ENCODE measurements at regions not wholly inside any gene's neighbourhood (a gene's known extent, or its start where the extent isn't known, plus 50 kb on each side); places are given as distances from the start of the nearest gene placed in this dataset.

GRCh38 chr7:136495081-136495480, 373.4 kb upstream of the CHRM2 start:
- CTCF ChIA-PET = no interaction called here
- no peak for DNase-seq
- BruUV-seq (replicated peaks) = no TSS peak
- Mint-ChIP-seq H3K9me3 (ENCODE audit: low read depth, unreplicated experiment) (peaks cover 19% of the 10 kb centered on the region), H3K4me1 (ENCODE audit: low read depth, unreplicated experiment) (no peaks in the 10 kb centered on the region), H3K27me3 (ENCODE audit: unreplicated experiment) (no peaks in the 10 kb centered on the region), H3K4me3 (ENCODE audit: low read depth, unreplicated experiment) (no peak overlapping the region), H3K27ac (ENCODE audit: unreplicated experiment) (no peak overlapping the region), H3K36me3 (ENCODE audit: insufficient read depth, unreplicated experiment) (no peaks in the 10 kb centered on the region)
- intact Hi-C loops (cut with micrococcal nuclease; ENCODE audit: unreplicated experiment) = no loop called here
- TF ChIP-seq CTCF (IDR thresholded peaks at IDR 0.05; ENCODE audit: unreplicated experiment) = no peak

DNA sequence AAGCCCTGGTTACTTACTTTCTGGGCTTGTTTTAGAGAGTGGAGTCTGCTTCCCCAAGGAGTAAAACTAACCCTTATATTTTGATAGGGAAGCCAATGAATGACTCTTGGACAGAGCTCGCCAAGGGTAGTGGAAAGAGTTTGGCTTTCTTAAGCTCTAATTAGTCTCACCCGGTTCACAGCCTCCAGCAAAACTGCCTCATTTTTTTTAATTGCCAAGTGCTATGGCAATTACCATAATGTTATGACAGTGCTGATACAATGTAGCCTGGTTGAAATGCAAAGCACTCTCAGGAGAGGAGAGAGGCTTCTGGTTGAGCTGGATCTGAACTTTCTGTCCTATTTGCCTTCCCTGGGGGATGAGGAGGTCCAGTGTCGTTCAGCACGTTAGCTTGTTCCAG, 376.1 kb upstream of the CHRM2 start:
- intact Hi-C loops (cut with micrococcal nuclease; ENCODE audit: unreplicated experiment) = no loop called here
- CTCF ChIA-PET = no interaction called here
- H3K9me3 Mint-ChIP-seq (ENCODE audit: low read depth, unreplicated experiment) = peaks cover 13% of the 10 kb centered on the region
- H3K4me1 Mint-ChIP-seq (ENCODE audit: low read depth, unreplicated experiment) = no peaks in the 10 kb centered on the region
- no peak overlapping the region for H3K4me3 Mint-ChIP-seq (ENCODE audit: low read depth, unreplicated experiment)
- H3K27me3 Mint-ChIP-seq (ENCODE audit: unreplicated experiment) = no peaks in the 10 kb centered on the region
- no TSS peak for BruUV-seq (replicated peaks)
- H3K27ac Mint-ChIP-seq (ENCODE audit: unreplicated experiment) = no peak overlapping the region
- H3K36me3 Mint-ChIP-seq (ENCODE audit: insufficient read depth, unreplicated experiment) = no peaks in the 10 kb centered on the region
- TF ChIP-seq CTCF (IDR thresholded peaks at IDR 0.05; ENCODE audit: unreplicated experiment) = no peak
- no peak for DNase-seq

DNA sequence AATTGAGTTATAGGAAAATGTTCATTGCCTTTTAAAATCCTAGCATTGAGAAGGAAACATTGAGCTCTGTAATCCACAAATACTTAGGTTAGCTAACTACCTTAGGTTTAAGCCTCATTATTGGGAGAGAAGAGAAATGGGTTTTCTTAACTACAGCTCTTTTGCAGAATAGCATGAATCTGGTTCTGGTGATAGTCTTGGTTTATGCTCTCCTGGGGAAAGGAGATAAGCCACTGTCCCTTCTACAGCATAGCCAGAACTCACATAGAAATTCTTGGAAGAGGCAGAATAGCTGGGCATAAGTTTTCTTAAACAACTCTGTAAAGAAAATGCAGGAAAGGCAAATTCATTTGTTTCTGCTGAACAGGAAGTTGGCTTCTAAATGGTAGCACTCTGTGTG, 378.6 kb upstream of the CHRM2 start:
- peaks cover 13% of the 10 kb centered on the region for H3K9me3 Mint-ChIP-seq (ENCODE audit: low read depth, unreplicated experiment)
- CTCF ChIA-PET = no interaction called here
- H3K27me3 Mint-ChIP-seq (ENCODE audit: unreplicated experiment) = no peaks in the 10 kb centered on the region
- BruUV-seq (replicated peaks) = no TSS peak
- DNase-seq = no peak
- intact Hi-C loops (cut with micrococcal nuclease; ENCODE audit: unreplicated experiment) = no loop called here
- H3K4me1 Mint-ChIP-seq (ENCODE audit: low read depth, unreplicated experiment) = no peaks in the 10 kb centered on the region
- H3K4me3 Mint-ChIP-seq (ENCODE audit: low read depth, unreplicated experiment) = no peak overlapping the region
- TF ChIP-seq CTCF (IDR thresholded peaks at IDR 0.05; ENCODE audit: unreplicated experiment) = no peak
- no peaks in the 10 kb centered on the region for H3K36me3 Mint-ChIP-seq (ENCODE audit: insufficient read depth, unreplicated experiment)
- no peak overlapping the region for H3K27ac Mint-ChIP-seq (ENCODE audit: unreplicated experiment)

GRCh38 chr7:136480901-136481300, 387.6 kb upstream of the CHRM2 start:
- H3K4me3 Mint-ChIP-seq (ENCODE audit: low read depth, unreplicated experiment) = no peak overlapping the region
- no peaks in the 10 kb centered on the region for H3K27me3 Mint-ChIP-seq (ENCODE audit: unreplicated experiment)

More at GRCh38 chr7:136480901-136481300, 387.6 kb upstream of the CHRM2 start:
- Mint-ChIP-seq H3K9me3 (ENCODE audit: low read depth, unreplicated experiment) (peaks cover 14% of the 10 kb centered on the region), H3K4me1 (ENCODE audit: low read depth, unreplicated experiment) (no peaks in the 10 kb centered on the region), H3K36me3 (ENCODE audit: insufficient read depth, unreplicated experiment) (no peaks in the 10 kb centered on the region), H3K27ac (ENCODE audit: unreplicated experiment) (no peak overlapping the region)
- CTCF ChIA-PET = no interaction called here
- no peak for DNase-seq
- no peak for TF ChIP-seq CTCF (IDR thresholded peaks at IDR 0.05; ENCODE audit: unreplicated experiment)
- no TSS peak for BruUV-seq (replicated peaks)
- intact Hi-C loops (cut with micrococcal nuclease; ENCODE audit: unreplicated experiment) = no loop called here
